Stimulated activated CD8-positive, alpha-beta memory T cell treated with anti-CD3 and anti-CD28 coated beads, Interleukin-7, amount 100 ng/mL, for 48 hours (primary cell): ENCODE measurements at regions not wholly inside any gene's neighbourhood (a gene's known extent, or its start where the extent isn't known, plus 50 kb on each side); places are given as distances from the start of the nearest gene placed in this dataset.
"Not testable (repeated sequence)": the region's sequence is repeated elsewhere in the genome, so short reads cannot be mapped to it uniquely, and the experiment has no call there.

Experiments
- DNase-seq, 2 donors: peaks; one replicate each; pipeline ENCODE4 v3.0.0-alpha.2; 2020; ENCODE audit warnings: low read depth in 1 of 2; ENCODE audit errors: extremely low read depth in 1 of 2

DNA sequence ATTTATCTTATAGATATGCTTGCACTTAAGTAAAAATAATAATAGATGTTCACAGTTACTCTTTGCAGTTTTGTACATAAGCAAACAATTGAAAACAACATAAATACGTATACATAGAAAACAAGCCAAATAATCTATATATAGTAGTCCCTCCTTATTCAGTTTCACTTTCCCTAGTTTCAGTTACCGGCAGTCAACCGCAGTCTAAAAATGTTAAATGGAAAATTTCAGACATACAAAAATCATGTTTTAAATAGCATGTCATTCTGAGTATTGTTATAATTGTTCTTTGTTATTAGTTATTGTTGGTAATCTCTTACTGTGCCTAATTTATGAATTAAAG is 262.0 kb downstream of the CGGBP1 start:
- no peak for DNase-seq

GRCh38 chr3:87796137-87796842 is 262.5 kb downstream of the CGGBP1 start:
- no peak for DNase-seq

- no peak for DNase-seq
Measured at GRCh38 chr3:87795701-87796100, 263.1 kb downstream of the CGGBP1 start.

DNA sequence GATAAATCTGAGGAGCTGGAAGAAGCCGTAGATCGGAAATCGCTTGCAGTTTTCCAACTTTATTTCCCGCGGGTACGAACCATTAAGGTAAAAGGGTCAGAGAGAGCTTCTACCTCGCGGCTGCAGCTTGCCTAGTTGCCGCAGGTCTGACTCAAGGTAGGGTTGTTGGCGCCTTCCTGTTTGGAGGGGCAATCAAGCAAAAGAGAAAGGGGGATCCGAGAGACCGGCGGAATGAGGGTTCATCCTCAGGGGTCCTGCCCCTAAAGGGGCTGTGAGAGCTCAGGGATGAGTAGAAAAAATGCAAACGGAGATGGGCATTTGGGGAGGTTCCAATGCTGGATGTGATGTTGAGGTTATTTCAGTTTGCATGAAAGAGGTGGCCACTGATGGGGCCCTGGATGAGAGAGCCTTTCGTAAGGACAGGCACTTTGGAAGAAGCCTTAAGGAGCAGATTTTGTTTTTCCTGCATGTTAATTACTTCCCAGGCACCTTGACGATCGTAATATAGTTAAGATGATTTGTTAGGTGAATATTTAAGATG is 265.4 kb downstream of the CGGBP1 start:
- DNase-seq, result no peak

- no peak for DNase-seq
Measured at GRCh38 chr3:87792534-87793336, 266.1 kb downstream of the CGGBP1 start, which contains the start of gene HTR1F. Gene HTR1F, plus strand, starts transcription at chr3:87792706.

DNA sequence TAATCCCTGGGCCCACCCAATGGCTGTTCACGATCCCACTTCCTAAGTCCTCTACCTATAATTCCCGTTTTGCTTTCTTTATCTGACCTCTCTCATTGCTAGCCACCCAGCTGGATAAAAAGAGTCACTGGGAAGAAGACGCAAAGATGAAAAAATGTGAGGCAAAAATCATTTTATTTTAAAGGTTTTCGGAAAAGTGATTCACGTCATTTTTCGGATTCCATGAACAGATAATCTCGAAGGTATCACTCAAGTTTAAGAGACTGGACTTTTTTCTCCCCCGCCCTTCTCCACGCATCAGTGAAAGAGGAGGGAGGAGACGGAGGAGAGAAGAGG is 266.6 kb downstream of the CGGBP1 start:
- no peak for DNase-seq

DNA sequence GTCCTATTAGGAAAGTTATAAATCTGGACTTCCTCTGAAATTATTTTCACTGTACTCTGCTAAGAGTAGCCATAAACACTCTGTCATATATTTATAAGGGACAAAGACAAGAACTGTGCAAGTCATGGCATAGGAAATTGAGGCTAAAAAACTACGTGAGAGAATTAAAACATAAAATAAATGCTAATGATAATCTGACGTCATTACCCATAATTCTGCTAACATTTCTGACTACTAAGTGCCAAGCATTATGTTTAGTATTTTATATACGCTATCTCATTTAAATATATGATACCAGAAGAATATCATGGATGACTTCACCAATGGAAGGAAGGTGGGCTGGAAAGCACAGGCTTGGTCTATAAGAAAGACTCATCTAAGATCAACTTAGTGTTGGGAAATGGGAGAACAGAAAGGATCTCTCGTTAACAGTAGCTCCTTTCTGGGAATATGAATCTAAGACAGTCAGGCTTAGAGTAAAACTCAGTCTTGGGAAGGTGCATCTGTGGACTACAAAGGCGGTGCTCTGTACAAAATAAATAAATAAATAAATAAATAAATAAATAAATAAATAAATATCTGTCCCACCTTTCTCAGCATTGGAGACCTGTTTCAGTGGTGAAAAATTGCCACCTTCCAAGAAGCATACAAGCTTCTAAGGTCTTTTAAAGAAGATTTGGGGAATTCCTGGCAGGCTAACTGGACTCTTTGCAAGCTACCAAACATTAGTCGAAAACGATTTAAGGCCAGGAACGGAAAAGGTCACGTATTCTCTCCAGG is 267.4 kb downstream of the CGGBP1 start:
- no peak for DNase-seq

DNA sequence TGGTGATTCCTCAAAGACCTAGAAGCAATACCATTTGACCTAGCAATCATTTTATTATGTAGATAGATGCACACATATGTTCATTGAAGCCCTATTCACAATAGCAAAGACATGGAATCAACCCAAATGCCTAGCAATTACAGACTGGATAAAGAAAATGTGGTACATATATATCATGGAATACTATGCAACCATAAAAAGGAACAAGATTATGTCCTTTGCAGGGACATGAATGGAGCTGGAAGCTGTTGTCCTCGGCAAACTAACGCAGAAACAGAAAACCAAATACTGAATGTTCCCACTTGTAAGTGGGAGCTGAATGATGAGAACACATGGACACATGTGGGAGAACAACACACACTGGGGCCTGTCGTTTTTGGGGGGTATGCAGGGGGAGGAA is 269.8 kb downstream of the CGGBP1 start:
- not testable (repeated sequence) for DNase-seq

- DNase-seq, result no peak
Measured at GRCh38 chr3:87788516-87788915, 270.3 kb downstream of the CGGBP1 start.

GRCh38 chr3:87780811-87781210 is 278.0 kb downstream of the CGGBP1 start:
- DNase-seq, result no peak

DNA sequence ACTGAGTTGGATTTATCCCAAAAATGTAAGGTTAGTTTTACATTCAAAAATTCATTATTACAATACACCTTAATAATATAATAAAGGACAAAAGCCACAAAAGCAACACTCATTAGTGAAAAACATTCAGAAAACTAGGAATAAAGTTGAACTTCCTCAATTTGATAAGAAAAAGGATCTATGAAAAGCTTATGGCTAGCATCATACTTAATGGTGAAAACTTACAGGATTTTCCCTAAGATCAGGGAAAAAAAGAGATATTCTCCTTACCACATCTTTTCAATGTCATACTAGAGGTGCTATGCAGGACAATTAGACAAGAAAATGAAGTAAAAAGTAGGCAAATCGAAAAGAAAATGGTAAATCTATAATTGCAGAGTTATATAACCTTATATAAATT is 279.9 kb downstream of the CGGBP1 start:
- no peak for DNase-seq

DNA sequence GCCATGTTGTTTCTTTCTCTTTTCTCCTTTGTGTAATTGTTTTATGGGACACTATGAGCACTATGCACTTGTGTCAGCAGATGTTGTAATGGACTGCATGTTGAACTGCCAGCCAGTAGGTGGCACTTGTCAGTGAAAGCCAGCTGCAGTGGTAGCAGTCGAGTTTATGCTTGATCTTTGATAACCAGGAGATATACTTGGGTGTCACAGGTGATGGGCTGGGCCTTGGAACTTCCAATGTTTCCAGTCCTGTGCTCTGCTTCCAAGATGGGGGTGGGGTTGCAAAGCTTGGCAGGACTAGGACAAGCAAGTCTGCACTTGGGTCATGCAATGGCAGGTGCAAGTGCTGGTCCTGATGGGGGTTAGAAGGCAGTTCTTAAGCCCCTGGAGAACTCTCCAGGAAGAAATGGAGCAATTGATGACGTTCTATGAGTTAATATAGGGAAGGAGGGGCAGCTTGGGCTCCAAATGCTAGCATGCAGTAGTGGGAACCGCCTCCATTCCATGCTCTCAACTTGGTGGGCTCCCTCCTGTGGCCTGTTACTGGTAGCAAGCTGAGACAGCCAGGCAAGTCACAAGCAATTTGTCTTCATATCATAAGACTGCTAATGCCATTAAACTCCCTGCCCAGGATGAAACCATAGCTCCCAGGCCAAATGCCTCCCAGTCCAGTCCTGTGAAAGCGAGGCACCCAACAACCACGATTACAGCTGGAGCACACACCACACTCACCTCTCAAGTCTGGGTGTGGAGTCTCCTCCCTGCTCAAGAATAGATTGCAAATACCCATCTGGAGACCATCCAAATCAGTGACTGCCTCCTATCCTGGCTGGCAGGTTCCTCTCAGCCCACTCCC is 287.2 kb downstream of the CGGBP1 start:
- no peak for DNase-seq

DNA sequence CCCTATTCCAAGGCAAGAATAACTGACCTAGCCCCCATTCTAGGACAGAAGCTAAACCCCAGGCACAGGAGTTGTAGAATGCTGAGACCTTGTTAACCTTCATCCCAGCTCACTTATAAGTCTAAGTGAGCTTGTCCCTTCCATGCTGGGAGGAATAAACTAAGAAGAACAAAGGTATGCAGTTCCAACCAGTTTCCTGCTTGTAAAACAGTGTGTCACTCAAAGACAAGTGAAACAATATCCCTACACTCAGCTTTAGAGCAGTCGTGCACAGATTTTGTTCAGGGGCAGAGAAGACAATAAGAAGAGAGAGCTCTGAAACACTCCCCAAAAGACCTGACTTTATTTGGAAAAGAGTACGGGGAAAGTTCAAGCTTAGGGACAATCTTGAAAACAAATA is 292.1 kb downstream of the CGGBP1 start:
- no peak for DNase-seq

- DNase-seq, result no peak
Measured at GRCh38 chr3:87765256-87765655, 293.5 kb downstream of the CGGBP1 start.

- DNase-seq, result no peak
Measured at GRCh38 chr3:87761795-87762194, 297.0 kb downstream of the CGGBP1 start.

DNA sequence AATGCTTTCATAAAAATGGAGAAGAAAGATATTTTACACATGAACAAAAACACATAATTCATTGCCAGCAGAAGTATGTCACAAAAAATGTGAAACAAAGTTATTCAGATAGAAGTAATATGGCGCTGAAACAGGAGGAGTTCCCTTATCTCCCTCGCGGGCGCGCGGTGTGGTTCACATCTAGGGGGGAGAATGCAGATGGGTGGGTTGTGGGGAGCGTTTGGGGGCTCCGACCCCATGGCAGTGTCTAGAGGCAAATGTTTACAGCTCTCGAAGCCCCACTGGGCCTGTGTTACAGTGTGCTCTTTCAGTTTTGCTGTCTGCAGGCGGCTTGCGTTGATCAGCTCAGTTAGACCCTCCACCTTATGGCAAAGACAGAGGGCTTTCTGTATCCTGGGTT is 297.5 kb downstream of the CGGBP1 start:
- no peak for DNase-seq

- DNase-seq, result no peak
Measured at GRCh38 chr3:87756616-87757015, 302.2 kb downstream of the CGGBP1 start.

- DNase-seq, result no peak
Measured at GRCh38 chr3:87755852-87756251, 303.0 kb downstream of the CGGBP1 start.

GRCh38 chr3:87742250-87742649 is 316.6 kb downstream of the CGGBP1 start:
- no peak for DNase-seq

- not testable (repeated sequence) for DNase-seq
Measured at GRCh38 chr3:87740894-87741293, 317.9 kb downstream of the CGGBP1 start.

DNA sequence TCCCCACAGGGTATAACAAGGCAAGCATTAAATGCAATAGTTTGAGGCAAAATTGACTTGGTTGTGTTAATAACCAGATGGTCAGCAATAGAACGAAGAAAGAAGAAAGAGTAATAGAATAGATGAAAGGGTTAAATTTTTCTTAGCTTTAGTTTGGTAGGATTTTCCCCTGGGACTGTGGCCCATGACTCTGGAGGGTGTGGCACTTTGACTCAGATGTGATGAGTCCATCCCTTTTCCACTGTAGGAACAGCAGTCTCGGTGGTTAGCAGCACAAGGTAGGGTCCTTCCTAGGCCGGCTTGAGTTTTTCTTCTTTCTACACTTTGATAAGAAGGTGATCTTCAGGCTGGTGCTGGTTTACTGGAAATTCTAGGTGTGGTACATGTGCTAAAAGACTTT is 321.0 kb downstream of the CGGBP1 start:
- not testable (repeated sequence) for DNase-seq
